Neutrophil (primary cell): ENCODE measurements at regions not wholly inside any gene's neighbourhood (a gene's known extent, or its start where the extent isn't known, plus 50 kb on each side); places are given as distances from the start of the nearest gene placed in this dataset.
"Not testable (repeated sequence)": the region's sequence is repeated elsewhere in the genome, so short reads cannot be mapped to it uniquely, and the experiment has no call there.

Source experiments
- H3K27ac ChIP-seq: fragments of 200-600 bp; sonication (generic); 2 replicates; pipeline ENCODE4 v1.5.1; 2016; ENCODE audit warnings: mild to moderate bottlenecking, moderate library complexity
- H3K27me3 ChIP-seq: fragments of 200-600 bp; sonication (generic); 2 replicates; pipeline ENCODE4 v1.6.0; 2016; ENCODE audit warnings: mild to moderate bottlenecking
- H3K36me3 ChIP-seq: fragments of 200-600 bp; sonication (generic); 2 replicates; pipeline ENCODE4 v1.5.1; 2017
- H3K4me1 ChIP-seq, 2 experiments: fragments of 200-600 bp in 1 of 2; sonication (generic) in 1 of 2; 1 replicate in 1 of 2; 2 replicates in 1 of 2; pipeline versions ENCODE4 v1.5.1 to v1.6.1; 2013 to 2016; ENCODE audit warnings: low read depth in 1 of 2, low read length in 1 of 2, mild to moderate bottlenecking in 1 of 2, moderate library complexity in 1 of 2; ENCODE audit not compliant: control insufficient read depth in 1 of 2, insufficient read depth in 1 of 2
- H3K4me3 ChIP-seq, 2 experiments: fragments of 200-600 bp in 1 of 2; sonication (generic) in 1 of 2; 1 replicate in 1 of 2; 2 replicates in 1 of 2; pipeline ENCODE4 v1.5.1; 2013 to 2016; ENCODE audit warnings: low read depth in 1 of 2, low read length in 1 of 2, mild to moderate bottlenecking in 1 of 2, moderate library complexity in 1 of 2
- H3K9me3 ChIP-seq: fragments of 200-600 bp; sonication (generic); 2 replicates; pipeline ENCODE4 v1.5.1; 2016

GRCh38 chr5:1575491-1575890 lies 51.7 kb upstream of the LPCAT1 start:
- not testable (repeated sequence) for H3K9me3 ChIP-seq, H3K27ac ChIP-seq, H3K4me3 ChIP-seq

GRCh38 chr5:1574023-1574318 lies 50.2 kb upstream of the LPCAT1 start:
- not testable (repeated sequence) for H3K27me3 ChIP-seq, H3K9me3 ChIP-seq, H3K36me3 ChIP-seq, H3K4me1 ChIP-seq, H3K27ac ChIP-seq, H3K4me3 ChIP-seq

More at GRCh38 chr5:1575491-1575890, 51.7 kb upstream of the LPCAT1 start:
- not testable (repeated sequence) for H3K27me3 ChIP-seq, H3K4me1 ChIP-seq, H3K36me3 ChIP-seq

- H3K4me3 ChIP-seq, H3K9me3 ChIP-seq, H3K36me3 ChIP-seq, H3K4me1 ChIP-seq, H3K27me3 ChIP-seq, H3K27ac ChIP-seq: not testable (repeated sequence)
Observed at GRCh38 chr5:1573217-1574022, 49.7 kb upstream of the LPCAT1 start.
